ENCODE measurements at regions not wholly inside any gene's neighbourhood (a gene's known extent, or its start where the extent isn't known, plus 50 kb on each side); places are given as distances from the start of the nearest gene placed in this dataset.

GRCh38 chr10:132993271-132994184, 51.2 kb upstream of the CFAP46 start:
- TF ChIP-seq CTCF (IDR thresholded peaks at IDR 0.05; ENCODE audit: low read depth, low read length, missing input control) = no peak
- TF ChIP-seq TAF1 (conservative IDR thresholded peaks at IDR 0.05) = no peak
- TF ChIP-seq ATF3 (IDR thresholded peaks at IDR 0.05) = no peak
- TF ChIP-seq REST (IDR thresholded peaks at IDR 0.05) = no peak
- no peak for TF ChIP-seq EGR1 (IDR thresholded peaks at IDR 0.05; ENCODE audit: low read depth in 2 of 2)
- TF ChIP-seq MAX (IDR thresholded peaks at IDR 0.05) = no peak
- no peak for TF ChIP-seq NR2F2 (IDR thresholded peaks at IDR 0.05)
- TF ChIP-seq YY1 (IDR thresholded peaks at IDR 0.05) = no peak
- TF ChIP-seq GABPA (IDR thresholded peaks at IDR 0.05 in 1 of 2, conservative IDR thresholded peaks at IDR 0.05 in 1 of 2) = no peak
